ENCODE measurements at regions not wholly inside any gene's neighbourhood (a gene's known extent, or its start where the extent isn't known, plus 50 kb on each side); places are given as distances from the start of the nearest gene placed in this dataset.

GRCh38 chr6:74674377-74674776, 531.5 kb downstream of the COL12A1 start:
- H3K4me3 ChIP-seq (replicated peaks in 1 of 2; ENCODE audit: low read depth in 2 of 2, low read length in 2 of 2), result no peak overlapping the region
- DNase-seq (ENCODE audit: low read depth in 2 of 2), result no peak
- TF ChIP-seq, protein P1, sequence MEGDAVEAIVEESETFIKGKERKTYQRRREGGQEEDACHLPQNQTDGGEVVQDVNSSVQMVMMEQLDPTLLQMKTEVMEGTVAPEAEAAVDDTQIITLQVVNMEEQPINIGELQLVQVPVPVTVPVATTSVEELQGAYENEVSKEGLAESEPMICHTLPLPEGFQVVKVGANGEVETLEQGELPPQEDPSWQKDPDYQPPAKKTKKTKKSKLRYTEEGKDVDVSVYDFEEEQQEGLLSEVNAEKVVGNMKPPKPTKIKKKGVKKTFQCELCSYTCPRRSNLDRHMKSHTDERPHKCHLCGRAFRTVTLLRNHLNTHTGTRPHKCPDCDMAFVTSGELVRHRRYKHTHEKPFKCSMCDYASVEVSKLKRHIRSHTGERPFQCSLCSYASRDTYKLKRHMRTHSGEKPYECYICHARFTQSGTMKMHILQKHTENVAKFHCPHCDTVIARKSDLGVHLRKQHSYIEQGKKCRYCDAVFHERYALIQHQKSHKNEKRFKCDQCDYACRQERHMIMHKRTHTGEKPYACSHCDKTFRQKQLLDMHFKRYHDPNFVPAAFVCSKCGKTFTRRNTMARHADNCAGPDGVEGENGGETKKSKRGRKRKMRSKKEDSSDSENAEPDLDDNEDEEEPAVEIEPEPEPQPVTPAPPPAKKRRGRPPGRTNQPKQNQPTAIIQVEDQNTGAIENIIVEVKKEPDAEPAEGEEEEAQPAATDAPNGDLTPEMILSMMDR (IDR thresholded peaks at IDR 0.05; ENCODE audit: low read depth, low read length), result no peak

DNA sequence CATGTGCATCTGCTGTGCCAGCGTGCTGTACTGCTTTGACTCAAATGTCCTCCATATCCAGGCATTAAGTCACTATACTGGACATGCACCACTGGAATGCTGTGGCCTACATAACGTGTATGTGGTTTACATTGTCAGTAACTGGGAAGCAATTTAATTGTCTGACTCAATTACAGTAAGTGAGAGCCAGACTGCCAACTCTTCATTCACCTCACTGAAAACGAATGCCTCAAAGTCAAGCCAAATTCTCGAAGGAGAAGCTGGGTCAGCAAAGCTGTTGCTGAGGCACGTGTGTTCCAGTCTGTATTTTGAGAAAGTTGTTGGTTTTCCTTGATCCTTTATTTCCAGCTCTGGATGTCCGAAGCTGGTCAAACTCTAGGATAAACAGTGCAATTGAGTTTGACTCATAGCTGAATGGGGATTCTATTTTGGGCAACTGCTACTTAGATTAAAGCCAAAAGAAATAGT, 534.3 kb downstream of the COL12A1 start:
- H3K4me3 ChIP-seq (replicated peaks in 1 of 2; ENCODE audit: low read depth in 2 of 2, low read length in 2 of 2), result no peak overlapping the region
- TF ChIP-seq, protein P1 (IDR thresholded peaks at IDR 0.05; ENCODE audit: low read depth, low read length), result no peak
- DNase-seq (ENCODE audit: low read depth in 2 of 2), result peak; percentile 73 to 88

DNA sequence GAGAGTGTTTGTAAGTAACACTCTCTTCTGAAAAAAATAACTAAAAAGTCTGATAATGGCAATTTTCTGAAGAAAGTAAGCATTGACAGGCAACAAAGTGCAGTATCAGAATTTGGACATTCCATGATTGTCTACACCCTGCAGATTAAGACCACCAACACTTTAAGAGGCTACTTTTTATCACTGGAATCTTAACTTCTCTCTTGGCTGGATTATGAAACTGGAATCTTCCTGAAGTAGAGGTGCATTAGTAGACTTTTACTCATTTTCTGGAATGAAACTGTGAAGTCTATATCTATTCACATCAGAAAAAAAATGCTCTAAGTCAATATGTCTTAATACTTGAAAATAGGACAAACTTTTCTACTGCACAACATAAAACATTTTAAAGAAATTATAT, 547.5 kb downstream of the COL12A1 start:
- TF ChIP-seq, protein P1 (IDR thresholded peaks at IDR 0.05; ENCODE audit: low read depth, low read length), result no peak
- DNase-seq (ENCODE audit: low read depth in 2 of 2), result peak in 1 of 2 donors; percentile 13
- H3K4me3 ChIP-seq (replicated peaks in 1 of 2; ENCODE audit: low read depth in 2 of 2, low read length in 2 of 2), result no peak overlapping the region

- TF ChIP-seq, protein P1 (IDR thresholded peaks at IDR 0.05; ENCODE audit: low read depth, low read length), result no peak
- DNase-seq (ENCODE audit: low read depth in 2 of 2), result no peak
- no peak overlapping the region for H3K4me3 ChIP-seq (replicated peaks in 1 of 2; ENCODE audit: low read depth in 2 of 2, low read length in 2 of 2)
These were observed 547.9 kb downstream of the COL12A1 start for GRCh38 chr6:74657931-74658330.

GRCh38 chr6:74657011-74657410, 548.8 kb downstream of the COL12A1 start:
- DNase-seq (ENCODE audit: low read depth in 2 of 2), result no peak
- TF ChIP-seq, protein P1 (IDR thresholded peaks at IDR 0.05; ENCODE audit: low read depth, low read length), result no peak

DNA sequence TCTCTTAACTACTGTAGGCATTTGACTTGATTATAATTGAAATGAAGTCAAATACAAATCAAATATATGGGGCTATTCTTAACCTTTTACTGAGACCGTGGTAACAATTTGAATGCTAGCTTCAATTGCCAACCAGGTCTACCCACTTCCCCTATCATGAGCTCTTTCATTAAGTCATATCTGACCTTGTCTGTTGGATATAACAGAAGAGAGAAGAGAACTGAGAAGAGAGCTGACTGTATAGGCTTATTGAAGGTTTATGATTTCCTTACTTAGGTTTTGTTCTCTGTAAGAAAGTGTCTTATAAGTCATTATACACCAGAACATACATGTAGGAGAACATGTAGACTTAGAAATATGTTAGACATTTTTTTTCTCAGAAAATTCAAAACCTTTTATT, 549.4 kb downstream of the COL12A1 start:
- no peak for DNase-seq (ENCODE audit: low read depth in 2 of 2)
- TF ChIP-seq, protein P1 (IDR thresholded peaks at IDR 0.05; ENCODE audit: low read depth, low read length), result no peak
- H3K4me3 ChIP-seq (replicated peaks in 1 of 2; ENCODE audit: low read depth in 2 of 2, low read length in 2 of 2), result no peak overlapping the region

More at GRCh38 chr6:74657011-74657410, 548.8 kb downstream of the COL12A1 start:
- H3K4me3 ChIP-seq (replicated peaks in 1 of 2; ENCODE audit: low read depth in 2 of 2, low read length in 2 of 2), result no peak overlapping the region

- TF ChIP-seq, protein P1 (IDR thresholded peaks at IDR 0.05; ENCODE audit: low read depth, low read length), result no peak
- H3K4me3 ChIP-seq (replicated peaks in 1 of 2; ENCODE audit: low read depth in 2 of 2, low read length in 2 of 2), result no peak overlapping the region
- no peak for DNase-seq (ENCODE audit: low read depth in 2 of 2)
These were observed 551.6 kb downstream of the COL12A1 start for GRCh38 chr6:74654296-74654695.
